SJSA1 (cell line): ENCODE measurements at regions not wholly inside any gene's neighbourhood (a gene's known extent, or its start where the extent isn't known, plus 50 kb on each side); places are given as distances from the start of the nearest gene placed in this dataset.

Experiments used
- DNase-seq, 2 experiments: peaks; one replicate each; pipeline ENCODE4 v3.0.0-alpha.2; 2015 to 2020; ENCODE audit warnings: low spot score in 2 of 2, low read depth in 1 of 2
- H3K27ac ChIP-seq: fragments of 250-450 bp; sonication (Bioruptor Pico); 2 replicates; pipeline ENCODE4 v1.5.1; 2020; ENCODE audit warnings: mild to moderate bottlenecking, moderate library complexity
- H3K27me3 ChIP-seq: fragments of 250-450 bp; sonication (Bioruptor Pico); replicated peaks from 2 replicates; pipeline ENCODE4 v1.5.1; 2020; ENCODE audit warnings: mild to moderate bottlenecking, moderate library complexity
- H3K36me3 ChIP-seq: fragments of 250-450 bp; sonication (Bioruptor Pico); 2 replicates; pipeline ENCODE4 v1.5.1; 2020; ENCODE audit warnings: mild to moderate bottlenecking
- H3K4me1 ChIP-seq: fragments of 250-450 bp; sonication (Bioruptor Pico); replicated peaks from 2 replicates; pipeline ENCODE4 v1.6.1; 2021; ENCODE audit warnings: mild to moderate bottlenecking
- H3K4me3 ChIP-seq: fragments of 250-450 bp; sonication (Bioruptor Pico); 2 replicates; pipeline ENCODE4 v1.5.1; 2020; ENCODE audit warnings: mild to moderate bottlenecking
- H3K9me3 ChIP-seq: fragments of 250-450 bp; sonication (Bioruptor Pico); replicated peaks from 2 replicates; pipeline ENCODE4 v1.5.1; 2020; ENCODE audit warnings: mild to moderate bottlenecking

GRCh38 chr12:28631831-28632230 lies 441.6 kb downstream of the CCDC91 start:
- no peaks in the 10 kb centered on the region for H3K4me1 ChIP-seq
- H3K9me3 ChIP-seq, result no peaks in the 10 kb centered on the region
- H3K36me3 ChIP-seq, result no peaks in the 10 kb centered on the region
- no peaks in the 10 kb centered on the region for H3K27me3 ChIP-seq
- DNase-seq, result no peak
- no peak overlapping the region for H3K27ac ChIP-seq
- H3K4me3 ChIP-seq, result no peak overlapping the region

GRCh38 chr12:28640519-28640918 lies 450.3 kb downstream of the CCDC91 start:
- DNase-seq, result no peak
- Histone ChIP-seq H3K36me3 (no peaks in the 10 kb centered on the region), H3K9me3 (no peaks in the 10 kb centered on the region), H3K4me1 (no peaks in the 10 kb centered on the region), H3K27me3 (no peaks in the 10 kb centered on the region), H3K27ac (no peak overlapping the region), H3K4me3 (no peak overlapping the region)

GRCh38 chr12:28645436-28645835 lies 455.2 kb downstream of the CCDC91 start:
- Histone ChIP-seq H3K27me3 (no peaks in the 10 kb centered on the region; the same call in 1 of the 2 replicates), H3K27ac (no peak overlapping the region), H3K9me3 (no peaks in the 10 kb centered on the region), H3K4me3 (no peak overlapping the region), H3K36me3 (no peaks in the 10 kb centered on the region), H3K4me1 (no peaks in the 10 kb centered on the region)
- DNase-seq, result no peak

- no peaks in the 10 kb centered on the region for H3K36me3 ChIP-seq
- no peak overlapping the region for H3K27ac ChIP-seq
- no peak overlapping the region for H3K4me3 ChIP-seq
- no peaks in the 10 kb centered on the region for H3K9me3 ChIP-seq
- H3K4me1 ChIP-seq, result no peaks in the 10 kb centered on the region
- no peaks in the 10 kb centered on the region; the same call in 1 of the 2 replicates for H3K27me3 ChIP-seq
- no peak for DNase-seq
Measured at GRCh38 chr12:28645891-28646290, 455.6 kb downstream of the CCDC91 start.

GRCh38 chr12:28650906-28651305 lies 460.6 kb downstream of the CCDC91 start:
- no peak for DNase-seq
- Histone ChIP-seq H3K4me3 (no peak overlapping the region), H3K27ac (no peak overlapping the region), H3K4me1 (no peaks in the 10 kb centered on the region), H3K27me3 (no peaks in the 10 kb centered on the region; the same call in 1 of the 2 replicates), H3K9me3 (no peaks in the 10 kb centered on the region), H3K36me3 (no peaks in the 10 kb centered on the region)

- H3K27ac ChIP-seq, result no peak overlapping the region
- no peaks in the 10 kb centered on the region for H3K36me3 ChIP-seq
- H3K4me1 ChIP-seq, result no peaks in the 10 kb centered on the region
- no peaks in the 10 kb centered on the region for H3K9me3 ChIP-seq
- no peak overlapping the region for H3K4me3 ChIP-seq
- no peak for DNase-seq
- no peaks in the 10 kb centered on the region; the same call in 1 of the 2 replicates for H3K27me3 ChIP-seq
Measured at GRCh38 chr12:28652239-28652638, 462.0 kb downstream of the CCDC91 start.

GRCh38 chr12:28681980-28682379 lies 467.1 kb upstream of the FAR2 start:
- no peak for DNase-seq
- Histone ChIP-seq H3K4me3 (no peak overlapping the region), H3K4me1 (peaks cover 8% of the 10 kb centered on the region; the same call in 1 of the 2 replicates), H3K9me3 (no peaks in the 10 kb centered on the region), H3K27ac (no peak overlapping the region), H3K27me3 (no peaks in the 10 kb centered on the region), H3K36me3 (no peaks in the 10 kb centered on the region)

GRCh38 chr12:28683366-28683765 lies 465.7 kb upstream of the FAR2 start:
- Histone ChIP-seq H3K9me3 (no peaks in the 10 kb centered on the region), H3K27me3 (no peaks in the 10 kb centered on the region), H3K27ac (no peak overlapping the region), H3K4me3 (no peak overlapping the region), H3K36me3 (no peaks in the 10 kb centered on the region), H3K4me1 (peaks cover 8% of the 10 kb centered on the region; the same call in 1 of the 2 replicates)
- peak in 1 of 2 experiments; percentile 15 for DNase-seq

GRCh38 chr12:28689398-28690175 lies 459.5 kb upstream of the FAR2 start:
- Histone ChIP-seq H3K9me3 (no peaks in the 10 kb centered on the region), H3K27me3 (no peaks in the 10 kb centered on the region), H3K4me1 (peaks cover 9% of the 10 kb centered on the region), H3K27ac (no peak overlapping the region), H3K36me3 (no peaks in the 10 kb centered on the region), H3K4me3 (no peak overlapping the region)
- no peak for DNase-seq

- Histone ChIP-seq H3K9me3 (no peaks in the 10 kb centered on the region), H3K36me3 (no peaks in the 10 kb centered on the region), H3K27me3 (no peaks in the 10 kb centered on the region), H3K4me1 (peaks cover 9% of the 10 kb centered on the region), H3K27ac (no peak overlapping the region), H3K4me3 (no peak overlapping the region)
- DNase-seq, result no peak
Measured at GRCh38 chr12:28693565-28694219, 455.4 kb upstream of the FAR2 start.

GRCh38 chr12:28698553-28698952 lies 450.5 kb upstream of the FAR2 start:
- Histone ChIP-seq H3K36me3 (no peaks in the 10 kb centered on the region), H3K27ac (no peak overlapping the region), H3K27me3 (no peaks in the 10 kb centered on the region), H3K9me3 (no peaks in the 10 kb centered on the region), H3K4me1 (no peaks in the 10 kb centered on the region), H3K4me3 (no peak overlapping the region)
- DNase-seq, result no peak

- Histone ChIP-seq H3K4me1 (no peaks in the 10 kb centered on the region), H3K27ac (no peak overlapping the region), H3K4me3 (no peak overlapping the region), H3K9me3 (no peaks in the 10 kb centered on the region), H3K27me3 (no peaks in the 10 kb centered on the region), H3K36me3 (no peaks in the 10 kb centered on the region)
- DNase-seq, result no peak
Measured at GRCh38 chr12:28699029-28699428, 450.0 kb upstream of the FAR2 start.

GRCh38 chr12:28700161-28700560 lies 448.9 kb upstream of the FAR2 start:
- Histone ChIP-seq H3K9me3 (no peaks in the 10 kb centered on the region), H3K4me1 (peaks cover 9% of the 10 kb centered on the region), H3K27ac (no peak overlapping the region), H3K4me3 (no peak overlapping the region), H3K27me3 (no peaks in the 10 kb centered on the region), H3K36me3 (no peaks in the 10 kb centered on the region)
- DNase-seq, result no peak

- H3K9me3 ChIP-seq, result no peaks in the 10 kb centered on the region
- peaks cover 25% of the 10 kb centered on the region for H3K4me1 ChIP-seq
- peak overlapping the region; percentile 73 for H3K27ac ChIP-seq
- no peak overlapping the region for H3K4me3 ChIP-seq
- DNase-seq, result peak in 1 of 2 experiments; percentile 43
- H3K36me3 ChIP-seq, result no peaks in the 10 kb centered on the region
- H3K27me3 ChIP-seq, result no peaks in the 10 kb centered on the region
Measured at GRCh38 chr12:28704477-28705169, 444.5 kb upstream of the FAR2 start.
